ENCODE measurements at regions not wholly inside any gene's neighbourhood (a gene's known extent, or its start where the extent isn't known, plus 50 kb on each side); places are given as distances from the start of the nearest gene placed in this dataset.

- BruUV-seq (replicated peaks): no TSS peak
- DNase-seq (ENCODE audit: low spot score): no peak
- H3K79me2 ChIP-seq (ENCODE audit: insufficient read depth, low read depth, low read length): no peaks in the 10 kb centered on the region
- H2AFZ ChIP-seq (ENCODE audit: low read length): no peak overlapping the region
- intact Hi-C loops (cut with micrococcal nuclease; ENCODE audit: unreplicated experiment): no loop called here
- CTCF ChIA-PET (ENCODE audit: unreplicated experiment): no interaction called here
- no peaks in the 10 kb centered on the region for H3K36me3 ChIP-seq (ENCODE audit: insufficient read depth, low read length)
- H4K20me1 ChIP-seq (ENCODE audit: insufficient read depth, low read length): no peaks in the 10 kb centered on the region
- POLR2A ChIA-PET: interaction anchor here (1.0 kb wide), 2 partner anchors 9 to 287 kb away, joined by 3 read pairs; no protein-coding TSS in a partner anchor
- no peak overlapping the region for H3K27ac ChIP-seq (ENCODE audit: low read depth, low read length, poor library complexity, severe bottlenecking)
- H3K4me2 ChIP-seq (ENCODE audit: low read length): no peak overlapping the region
- no peaks in the 10 kb centered on the region for H3K4me1 ChIP-seq (ENCODE audit: insufficient read depth, low read length, poor library complexity, severe bottlenecking)
- TF ChIP-seq EZH2phosphoT487 (IDR thresholded peaks at IDR 0.05; ENCODE audit: borderline replicate concordance, low read depth, low read length) (no peak), CTCF (conservative IDR thresholded peaks at IDR 0.05; ENCODE audit: low read length) (no peak)
- H3K9me3 ChIP-seq (ENCODE audit: low read length): no peaks in the 10 kb centered on the region
- H3K9me2 ChIP-seq (ENCODE audit: insufficient read depth, low read length): no peaks in the 10 kb centered on the region
- no peak overlapping the region for H3K4me3 ChIP-seq (ENCODE audit: low read depth, low read length, poor library complexity, severe bottlenecking)
Observed at GRCh38 chr2:216944733-216945132, 84.9 kb upstream of the TNP1 start.

DNA sequence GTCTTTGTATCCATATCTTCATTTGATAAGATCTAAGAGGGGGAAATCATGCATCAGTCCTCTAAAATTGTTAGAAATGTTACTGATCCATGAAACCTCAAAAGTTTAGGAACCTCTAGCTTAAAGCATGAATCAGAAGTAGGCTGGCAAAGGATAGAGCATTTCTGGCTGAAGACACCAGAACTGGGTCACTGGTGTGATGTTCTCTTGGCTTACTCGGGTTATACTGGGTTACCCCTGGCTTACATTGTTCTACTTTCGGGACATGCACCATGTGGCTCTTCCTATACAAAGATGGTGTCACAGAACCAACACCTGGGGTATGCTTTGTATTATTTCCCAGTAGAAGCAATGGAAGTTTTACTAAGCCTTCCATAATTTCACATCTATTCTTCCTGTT is 83.2 kb upstream of the TNP1 start:
- Histone ChIP-seq H3K36me3 (ENCODE audit: insufficient read depth, low read length) (no peaks in the 10 kb centered on the region), H3K9me2 (ENCODE audit: insufficient read depth, low read length) (no peaks in the 10 kb centered on the region), H4K20me1 (ENCODE audit: insufficient read depth, low read length) (no peaks in the 10 kb centered on the region), H3K79me2 (ENCODE audit: insufficient read depth, low read depth, low read length) (no peaks in the 10 kb centered on the region), H3K4me1 (ENCODE audit: insufficient read depth, low read length, poor library complexity, severe bottlenecking) (no peaks in the 10 kb centered on the region), H3K9me3 (ENCODE audit: low read length) (no peaks in the 10 kb centered on the region), H3K4me3 (ENCODE audit: low read depth, low read length, poor library complexity, severe bottlenecking) (no peak overlapping the region), H2AFZ (ENCODE audit: low read length) (no peak overlapping the region), H3K4me2 (ENCODE audit: low read length) (no peak overlapping the region), H3K27ac (ENCODE audit: low read depth, low read length, poor library complexity, severe bottlenecking) (no peak overlapping the region)
- intact Hi-C loops (cut with micrococcal nuclease; ENCODE audit: unreplicated experiment): no loop called here
- POLR2A ChIA-PET: no interaction called here
- CTCF ChIA-PET (ENCODE audit: unreplicated experiment): no interaction called here
- no TSS peak for BruUV-seq (replicated peaks)
- DNase-seq (ENCODE audit: low spot score): no peak
- TF ChIP-seq EZH2phosphoT487 (IDR thresholded peaks at IDR 0.05; ENCODE audit: borderline replicate concordance, low read depth, low read length) (no peak), CTCF (conservative IDR thresholded peaks at IDR 0.05; ENCODE audit: low read length) (no peak)

GRCh38 chr2:216942465-216942864 is 82.6 kb upstream of the TNP1 start:
- CTCF ChIA-PET (ENCODE audit: unreplicated experiment): no interaction called here
- H3K9me2 ChIP-seq (ENCODE audit: insufficient read depth, low read length): no peaks in the 10 kb centered on the region

More at GRCh38 chr2:216942465-216942864, 82.6 kb upstream of the TNP1 start:
- POLR2A ChIA-PET: no interaction called here
- Histone ChIP-seq H3K4me2 (ENCODE audit: low read length) (no peak overlapping the region), H3K27ac (ENCODE audit: low read depth, low read length, poor library complexity, severe bottlenecking) (no peak overlapping the region), H4K20me1 (ENCODE audit: insufficient read depth, low read length) (no peaks in the 10 kb centered on the region), H2AFZ (ENCODE audit: low read length) (no peak overlapping the region), H3K4me3 (ENCODE audit: low read depth, low read length, poor library complexity, severe bottlenecking) (no peak overlapping the region), H3K9me3 (ENCODE audit: low read length) (no peaks in the 10 kb centered on the region), H3K4me1 (ENCODE audit: insufficient read depth, low read length, poor library complexity, severe bottlenecking) (no peaks in the 10 kb centered on the region), H3K36me3 (ENCODE audit: insufficient read depth, low read length) (no peaks in the 10 kb centered on the region), H3K79me2 (ENCODE audit: insufficient read depth, low read depth, low read length) (no peaks in the 10 kb centered on the region)
- no TSS peak for BruUV-seq (replicated peaks)
- DNase-seq (ENCODE audit: low spot score): no peak
- intact Hi-C loops (cut with micrococcal nuclease; ENCODE audit: unreplicated experiment): no loop called here
- no peak for TF ChIP-seq CTCF (conservative IDR thresholded peaks at IDR 0.05; ENCODE audit: low read length)
- TF ChIP-seq EZH2phosphoT487 (IDR thresholded peaks at IDR 0.05; ENCODE audit: borderline replicate concordance, low read depth, low read length): no peak
